ENCODE measurements at regions not wholly inside any gene's neighbourhood (a gene's known extent, or its start where the extent isn't known, plus 50 kb on each side); places are given as distances from the start of the nearest gene placed in this dataset.
"Not testable (repeated sequence)": the region's sequence is repeated elsewhere in the genome, so short reads cannot be mapped to it uniquely, and the experiment has no call there.

DNA sequence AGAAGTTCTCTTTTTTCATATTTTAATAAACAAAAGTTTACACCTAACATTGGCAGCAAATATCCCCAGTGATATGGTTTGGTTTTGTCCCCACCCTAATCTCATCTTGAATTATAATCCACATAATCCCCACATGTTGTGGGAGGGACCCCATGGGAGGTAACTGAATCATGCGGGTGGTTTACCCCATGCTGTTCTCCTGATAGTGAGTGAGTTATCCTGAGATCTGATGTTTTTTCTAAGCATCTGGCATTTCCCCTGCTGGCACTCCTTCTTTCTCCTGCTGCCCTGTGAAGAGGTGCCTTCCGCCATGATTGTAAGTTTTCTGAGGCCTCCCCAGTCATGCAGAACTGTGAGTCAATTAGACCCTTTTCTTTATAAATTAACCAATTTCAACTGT, 214.7 kb downstream of the SLITRK1 start:
- TF ChIP-seq EZH2phosphoT487 (IDR thresholded peaks at IDR 0.05; ENCODE audit: borderline replicate concordance, low read depth, low read length), result no peak
- TF ChIP-seq, protein P1, sequence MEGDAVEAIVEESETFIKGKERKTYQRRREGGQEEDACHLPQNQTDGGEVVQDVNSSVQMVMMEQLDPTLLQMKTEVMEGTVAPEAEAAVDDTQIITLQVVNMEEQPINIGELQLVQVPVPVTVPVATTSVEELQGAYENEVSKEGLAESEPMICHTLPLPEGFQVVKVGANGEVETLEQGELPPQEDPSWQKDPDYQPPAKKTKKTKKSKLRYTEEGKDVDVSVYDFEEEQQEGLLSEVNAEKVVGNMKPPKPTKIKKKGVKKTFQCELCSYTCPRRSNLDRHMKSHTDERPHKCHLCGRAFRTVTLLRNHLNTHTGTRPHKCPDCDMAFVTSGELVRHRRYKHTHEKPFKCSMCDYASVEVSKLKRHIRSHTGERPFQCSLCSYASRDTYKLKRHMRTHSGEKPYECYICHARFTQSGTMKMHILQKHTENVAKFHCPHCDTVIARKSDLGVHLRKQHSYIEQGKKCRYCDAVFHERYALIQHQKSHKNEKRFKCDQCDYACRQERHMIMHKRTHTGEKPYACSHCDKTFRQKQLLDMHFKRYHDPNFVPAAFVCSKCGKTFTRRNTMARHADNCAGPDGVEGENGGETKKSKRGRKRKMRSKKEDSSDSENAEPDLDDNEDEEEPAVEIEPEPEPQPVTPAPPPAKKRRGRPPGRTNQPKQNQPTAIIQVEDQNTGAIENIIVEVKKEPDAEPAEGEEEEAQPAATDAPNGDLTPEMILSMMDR (conservative IDR thresholded peaks at IDR 0.05; ENCODE audit: low read length), result no peak
- ChIA-PET POLR2A (no interaction called here), CTCF (ENCODE audit: unreplicated experiment) (no interaction called here)
- BruUV-seq (replicated peaks), result no TSS peak
- intact Hi-C loops (cut with micrococcal nuclease; ENCODE audit: unreplicated experiment), result no loop called here
- H3K9me3 ChIP-seq (ENCODE audit: low read length), result 0 out of 2 replicates have a peak, but pooled peaks cover 2% of the 10 kb centered on the region
- H3K79me2 ChIP-seq (ENCODE audit: insufficient read depth, low read depth, low read length), result no peaks in the 10 kb centered on the region
- no peak for DNase-seq (ENCODE audit: low spot score)
- H3K4me1 ChIP-seq (ENCODE audit: insufficient read depth, low read length, poor library complexity, severe bottlenecking), result no peaks in the 10 kb centered on the region
- no peak overlapping the region for H3K27ac ChIP-seq (ENCODE audit: low read depth, low read length, poor library complexity, severe bottlenecking)
- no peaks in the 10 kb centered on the region for H4K20me1 ChIP-seq (ENCODE audit: insufficient read depth, low read length)
- no peaks in the 10 kb centered on the region for H3K36me3 ChIP-seq (ENCODE audit: insufficient read depth, low read length)
- H2AFZ ChIP-seq (ENCODE audit: low read length), result no peak overlapping the region
- H3K4me2 ChIP-seq (ENCODE audit: low read length), result no peak overlapping the region
- no peaks in the 10 kb centered on the region for H3K9me2 ChIP-seq (ENCODE audit: insufficient read depth, low read length)
- no peak overlapping the region for H3K4me3 ChIP-seq (ENCODE audit: low read depth, low read length, poor library complexity, severe bottlenecking)

DNA sequence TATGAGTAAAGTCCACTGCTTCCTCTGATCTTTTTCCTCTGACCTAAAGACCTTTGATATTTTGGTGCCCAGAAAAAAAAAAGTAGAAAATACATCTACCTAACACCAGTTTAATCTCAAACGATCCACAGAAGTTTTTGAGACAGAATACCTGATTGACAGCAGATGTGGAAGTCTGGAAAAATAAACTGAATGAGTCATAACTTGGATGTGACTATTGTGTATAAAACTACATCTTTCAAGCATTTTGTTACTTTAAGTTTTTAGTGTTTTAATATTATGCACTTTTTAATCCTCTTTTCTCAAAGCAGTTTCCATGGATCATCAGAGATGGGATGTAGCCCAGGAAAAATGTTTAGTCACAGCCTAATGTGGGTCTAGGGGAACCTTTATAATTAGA, 216.1 kb downstream of the SLITRK1 start:
- H3K79me2 ChIP-seq (ENCODE audit: insufficient read depth, low read depth, low read length), result no peaks in the 10 kb centered on the region
- TF ChIP-seq, protein P1 (conservative IDR thresholded peaks at IDR 0.05; ENCODE audit: low read length), result no peak
- TF ChIP-seq EZH2phosphoT487 (IDR thresholded peaks at IDR 0.05; ENCODE audit: borderline replicate concordance, low read depth, low read length), result no peak
- ChIA-PET POLR2A (no interaction called here), CTCF (ENCODE audit: unreplicated experiment) (no interaction called here)
- intact Hi-C loops (cut with micrococcal nuclease; ENCODE audit: unreplicated experiment), result no loop called here
- no TSS peak for BruUV-seq (replicated peaks)
- H3K9me3 ChIP-seq (ENCODE audit: low read length), result 0 out of 2 replicates have a peak, but pooled peaks cover 6% of the 10 kb centered on the region
- no peak overlapping the region for H2AFZ ChIP-seq (ENCODE audit: low read length)
- no peaks in the 10 kb centered on the region for H3K4me1 ChIP-seq (ENCODE audit: insufficient read depth, low read length, poor library complexity, severe bottlenecking)
- no peak overlapping the region for H3K4me3 ChIP-seq (ENCODE audit: low read depth, low read length, poor library complexity, severe bottlenecking)
- no peaks in the 10 kb centered on the region for H3K9me2 ChIP-seq (ENCODE audit: insufficient read depth, low read length)
- no peak overlapping the region for H3K27ac ChIP-seq (ENCODE audit: low read depth, low read length, poor library complexity, severe bottlenecking)
- DNase-seq (ENCODE audit: low spot score), result no peak
- no peaks in the 10 kb centered on the region for H3K36me3 ChIP-seq (ENCODE audit: insufficient read depth, low read length)
- no peak overlapping the region for H3K4me2 ChIP-seq (ENCODE audit: low read length)
- H4K20me1 ChIP-seq (ENCODE audit: insufficient read depth, low read length), result no peaks in the 10 kb centered on the region

DNA sequence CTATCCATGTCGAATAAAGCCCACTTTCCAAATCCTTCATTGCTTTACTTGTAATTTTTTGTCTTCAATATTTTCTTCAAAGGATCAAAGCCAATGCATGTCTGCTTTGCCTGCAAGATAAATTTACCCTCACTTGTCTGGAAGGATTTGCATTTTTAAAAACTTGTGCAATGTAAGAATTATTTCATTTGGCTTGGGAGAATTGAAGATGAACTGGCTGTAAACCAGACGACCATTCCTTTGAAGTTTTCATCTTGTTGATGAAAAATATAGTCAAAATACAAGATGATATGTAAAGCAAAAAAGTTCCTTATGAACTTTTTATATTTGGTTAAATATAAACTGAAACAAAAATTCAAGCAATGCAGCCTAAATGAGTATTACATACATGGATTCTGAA, 225.0 kb downstream of the SLITRK1 start:
- intact Hi-C loops (cut with micrococcal nuclease; ENCODE audit: unreplicated experiment), result no loop called here
- TF ChIP-seq, protein P1 (conservative IDR thresholded peaks at IDR 0.05; ENCODE audit: low read length), result no peak
- TF ChIP-seq EZH2phosphoT487 (IDR thresholded peaks at IDR 0.05; ENCODE audit: borderline replicate concordance, low read depth, low read length), result no peak
- Histone ChIP-seq H2AFZ (ENCODE audit: low read length) (no peak overlapping the region), H3K4me2 (ENCODE audit: low read length) (no peak overlapping the region), H3K9me3 (ENCODE audit: low read length) (0 out of 2 replicates have a peak, but pooled peaks cover 1% of the 10 kb centered on the region), H3K4me1 (ENCODE audit: insufficient read depth, low read length, poor library complexity, severe bottlenecking) (no peaks in the 10 kb centered on the region), H3K27ac (ENCODE audit: low read depth, low read length, poor library complexity, severe bottlenecking) (no peak overlapping the region), H3K79me2 (ENCODE audit: insufficient read depth, low read depth, low read length) (no peaks in the 10 kb centered on the region), H4K20me1 (ENCODE audit: insufficient read depth, low read length) (no peaks in the 10 kb centered on the region), H3K4me3 (ENCODE audit: low read depth, low read length, poor library complexity, severe bottlenecking) (no peak overlapping the region), H3K36me3 (ENCODE audit: insufficient read depth, low read length) (no peaks in the 10 kb centered on the region), H3K9me2 (ENCODE audit: insufficient read depth, low read length) (no peaks in the 10 kb centered on the region)
- no peak for DNase-seq (ENCODE audit: low spot score)
- ChIA-PET POLR2A (no interaction called here), CTCF (ENCODE audit: unreplicated experiment) (no interaction called here)
- BruUV-seq (replicated peaks), result no TSS peak

DNA sequence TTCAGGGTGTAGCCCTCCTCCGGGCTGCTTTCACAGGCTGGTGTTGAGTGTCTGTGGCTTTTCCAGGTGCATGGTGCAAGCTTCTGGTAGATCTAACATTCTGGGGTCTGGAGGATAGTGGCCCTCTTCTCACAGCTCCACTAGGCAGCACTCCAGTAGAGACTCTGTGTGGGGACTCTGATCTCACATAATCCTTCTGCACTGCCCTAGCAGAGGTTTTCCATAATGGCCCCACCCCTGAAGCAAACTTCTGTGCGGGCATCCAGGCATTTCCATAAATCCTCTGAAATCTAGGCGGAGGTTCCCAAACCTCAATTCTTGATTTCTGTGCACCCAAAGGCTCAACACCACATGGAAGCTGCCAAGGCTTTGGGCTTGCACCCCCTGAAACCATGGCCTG, 239.7 kb downstream of the SLITRK1 start:
- H3K36me3 ChIP-seq (ENCODE audit: insufficient read depth, low read length); H3K9me3 ChIP-seq (ENCODE audit: low read length); H3K9me2 ChIP-seq (ENCODE audit: insufficient read depth, low read length); POLR2A ChIA-PET; H2AFZ ChIP-seq (ENCODE audit: low read length); DNase-seq (ENCODE audit: low spot score); H3K4me3 ChIP-seq (ENCODE audit: low read depth, low read length, poor library complexity, severe bottlenecking); H3K4me1 ChIP-seq (ENCODE audit: insufficient read depth, low read length, poor library complexity, severe bottlenecking); CTCF ChIA-PET (ENCODE audit: unreplicated experiment); H4K20me1 ChIP-seq (ENCODE audit: insufficient read depth, low read length); intact Hi-C loops (cut with micrococcal nuclease; ENCODE audit: unreplicated experiment); H3K27ac ChIP-seq (ENCODE audit: low read depth, low read length, poor library complexity, severe bottlenecking); BruUV-seq (replicated peaks); H3K4me2 ChIP-seq (ENCODE audit: low read length); H3K79me2 ChIP-seq (ENCODE audit: insufficient read depth, low read depth, low read length): not testable (repeated sequence)
